ENCODE measurements at regions not wholly inside any gene's neighbourhood (a gene's known extent, or its start where the extent isn't known, plus 50 kb on each side); places are given as distances from the start of the nearest gene placed in this dataset.
"Not testable (repeated sequence)": the region's sequence is repeated elsewhere in the genome, so short reads cannot be mapped to it uniquely, and the experiment has no call there.

GRCh38 chr18:52228166-52228565, 111.8 kb upstream of the DCC start:
- 45 to 80% (median 55%) methylated on average over 3 of the region's 3 CpGs for WGBS, 3 donors
- Histone ChIP-seq H3K36me3 (no peaks in the 10 kb centered on the region), H3K27me3 (no peaks in the 10 kb centered on the region), H3K4me1 (ENCODE audit: insufficient read depth) (no peaks in the 10 kb centered on the region), H3K9me3 (no peaks in the 10 kb centered on the region), H3K4me3 (no peak overlapping the region), H3K27ac (no peak overlapping the region)
- TF ChIP-seq POLR2A (IDR thresholded peaks at IDR 0.05) (no peak), EP300 (IDR thresholded peaks at IDR 0.05) (no peak)
- intact Hi-C loops (cut with DNase I): no loop called here
- DNase-seq: no peak

GRCh38 chr18:52236131-52236530, 103.9 kb upstream of the DCC start:
- no peaks in the 10 kb centered on the region for H3K9me3 ChIP-seq
- no peaks in the 10 kb centered on the region for H3K27me3 ChIP-seq
- no peaks in the 10 kb centered on the region for H3K36me3 ChIP-seq
- WGBS, 3 donors: 90 to 99% (median 91%) methylated on average over 1 of the region's 1 CpG
- no peaks in the 10 kb centered on the region for H3K4me1 ChIP-seq (ENCODE audit: insufficient read depth)
- H3K4me3 ChIP-seq: no peak overlapping the region
- TF ChIP-seq EP300 (IDR thresholded peaks at IDR 0.05) (no peak), POLR2A (IDR thresholded peaks at IDR 0.05) (no peak), CTCF (IDR thresholded peaks at IDR 0.05) (no peak)
- DNase-seq: no peak
- no peak overlapping the region for H3K27ac ChIP-seq
- intact Hi-C loops (cut with DNase I): no loop called here

GRCh38 chr18:52237551-52237950, 102.4 kb upstream of the DCC start:
- Histone ChIP-seq H3K4me1 (ENCODE audit: insufficient read depth) (no peaks in the 10 kb centered on the region), H3K36me3 (no peaks in the 10 kb centered on the region), H3K4me3 (no peak overlapping the region), H3K27ac (no peak overlapping the region), H3K9me3 (no peaks in the 10 kb centered on the region), H3K27me3 (no peaks in the 10 kb centered on the region)
- no peak for DNase-seq
- WGBS, 3 donors: 80 to 93% (median 81%) methylated on average over 2 of the region's 2 CpGs
- intact Hi-C loops (cut with DNase I): no loop called here
- TF ChIP-seq EP300 (IDR thresholded peaks at IDR 0.05) (no peak), CTCF (IDR thresholded peaks at IDR 0.05) (no peak), POLR2A (IDR thresholded peaks at IDR 0.05) (no peak)

GRCh38 chr18:52242711-52243110, 97.3 kb upstream of the DCC start:
- no peak for DNase-seq
- Histone ChIP-seq H3K27me3 (no peaks in the 10 kb centered on the region), H3K4me1 (ENCODE audit: insufficient read depth) (no peaks in the 10 kb centered on the region), H3K27ac (no peak overlapping the region), H3K4me3 (no peak overlapping the region), H3K36me3 (no peaks in the 10 kb centered on the region), H3K9me3 (no peaks in the 10 kb centered on the region)
- WGBS, 3 donors: 73 to 82% (median 78%) methylated on average over 2 of the region's 2 CpGs
- intact Hi-C loops (cut with DNase I): no loop called here
- TF ChIP-seq POLR2A (IDR thresholded peaks at IDR 0.05) (no peak), EP300 (IDR thresholded peaks at IDR 0.05) (no peak), CTCF (IDR thresholded peaks at IDR 0.05) (no peak)

GRCh38 chr18:52244658-52245057, 95.3 kb upstream of the DCC start:
- H3K27me3 ChIP-seq: no peaks in the 10 kb centered on the region
- H3K9me3 ChIP-seq: no peaks in the 10 kb centered on the region
- H3K4me1 ChIP-seq (ENCODE audit: insufficient read depth): no peaks in the 10 kb centered on the region
- DNase-seq: no peak
- intact Hi-C loops (cut with DNase I): no loop called here
- no peak overlapping the region for H3K27ac ChIP-seq
- no peak overlapping the region for H3K4me3 ChIP-seq
- no peaks in the 10 kb centered on the region for H3K36me3 ChIP-seq
- WGBS, 3 donors: 58 to 83% (median 75%) methylated on average over 2 of the region's 2 CpGs
- TF ChIP-seq EP300 (IDR thresholded peaks at IDR 0.05): no peak

- 76 to 85% (median 77%) methylated on average over 3 of the region's 3 CpGs for WGBS, 3 donors
- no peak for DNase-seq
- H3K9me3 ChIP-seq: no peaks in the 10 kb centered on the region
- no peak overlapping the region for H3K4me3 ChIP-seq
- no peaks in the 10 kb centered on the region for H3K36me3 ChIP-seq
- TF ChIP-seq CTCF (IDR thresholded peaks at IDR 0.05): no peak
- TF ChIP-seq EP300 (IDR thresholded peaks at IDR 0.05): no peak
- TF ChIP-seq POLR2A (IDR thresholded peaks at IDR 0.05): no peak
- no peak overlapping the region for H3K27ac ChIP-seq
- H3K4me1 ChIP-seq (ENCODE audit: insufficient read depth): no peaks in the 10 kb centered on the region
- intact Hi-C loops (cut with DNase I): no loop called here
- no peaks in the 10 kb centered on the region for H3K27me3 ChIP-seq
These were observed 85.6 kb upstream of the DCC start for GRCh38 chr18:52254367-52254766.

- H3K4me3 ChIP-seq; intact Hi-C loops (cut with DNase I): not testable (repeated sequence)
- WGBS, 3 donors: 66 to 83% (median 80%) methylated on average over 3 of the region's 3 CpGs
These were observed 82.6 kb upstream of the DCC start for GRCh38 chr18:52257417-52257816.

More at GRCh38 chr18:52257417-52257816, 82.6 kb upstream of the DCC start:
- DNase-seq; H3K4me1 ChIP-seq (ENCODE audit: insufficient read depth); H3K9me3 ChIP-seq; H3K36me3 ChIP-seq; H3K27me3 ChIP-seq; H3K27ac ChIP-seq: not testable (repeated sequence)

Data from ovary (tissue), 7 donors.